Heart right ventricle (tissue), 16 donors: ENCODE measurements at regions not wholly inside any gene's neighbourhood (a gene's known extent, or its start where the extent isn't known, plus 50 kb on each side); places are given as distances from the start of the nearest gene placed in this dataset.
"Not testable (repeated sequence)": the region's sequence is repeated elsewhere in the genome, so short reads cannot be mapped to it uniquely, and the experiment has no call there.

Source experiments
- ATAC-seq, 8 donors: fragments of 200-7000 bp; cut with Tn5 transposase; one replicate each; pipeline ENCODE4 v1.9.1; 2020; ENCODE audit warnings: mild to moderate bottlenecking in 8 of 8, moderate library complexity in 8 of 8, moderate number of reproducible peaks in 1 of 8
- DNase-seq, 2 donors: peaks; one replicate each; pipeline ENCODE4 v3.0.0-alpha.2; 2020
- H3K27ac ChIP-seq, 10 donors: fragments of 200-600 bp; sonication (generic) in 2 of 10; one replicate each; pipeline versions ENCODE4 v1.5.0 to v1.8.0; 2020 to 2022; ENCODE audit warnings: mild to moderate bottlenecking in 3 of 10
- H3K27me3 ChIP-seq, 7 donors: fragments of 200-600 bp; one replicate each; pipeline ENCODE4 v1.8.0; 2021 to 2022; ENCODE audit warnings: mild to moderate bottlenecking in 2 of 7
- H3K36me3 ChIP-seq, 9 donors: fragments of 200-600 bp; sonication (generic) in 1 of 9; one replicate each; pipeline versions ENCODE4 v1.5.0 to v1.8.0; 2020 to 2022; ENCODE audit warnings: mild to moderate bottlenecking in 2 of 9
- H3K4me1 ChIP-seq, 9 donors: fragments of 200-600 bp; sonication (generic) in 1 of 9; one replicate each; pipeline versions ENCODE4 v1.5.0 to v1.8.0; 2020 to 2022; ENCODE audit warnings: mild to moderate bottlenecking in 4 of 9
- H3K4me3 ChIP-seq, 10 donors: fragments of 200-600 bp; sonication (generic) in 2 of 10; one replicate each; pipeline versions ENCODE4 v1.5.0 to v1.8.0; 2020 to 2022; ENCODE audit warnings: mild to moderate bottlenecking in 7 of 10, moderate library complexity in 2 of 10
- H3K9me3 ChIP-seq, 11 donors: fragments of 200-600 bp in 10 of 11; sonication (generic) in 2 of 11; one replicate each; pipeline versions ENCODE4 v1.5.0 to v1.8.0; 2013 to 2022; ENCODE audit warnings: mild to moderate bottlenecking in 2 of 11, control low read depth in 1 of 11, moderate library complexity in 1 of 11
- CTCF ChIP-seq, 9 donors: fragments of 200-600 bp; sonication (generic) in 2 of 9; IDR thresholded peaks; one replicate each; pipeline versions ENCODE4 v1.5.0 to v1.8.0; 2021 to 2022; ENCODE audit warnings: antibody characterized with exemption in 9 of 9, mild to moderate bottlenecking in 5 of 9, moderate library complexity in 1 of 9
- WGBS, 2 donors: extraction: QIAGEN DNeasy Blood & Tissue Kit; methylation state at CpG; one replicate each; pipeline ENCODE4 v1.1.7; 2013; ENCODE audit warnings: inconsistent platforms in 1 of 2; 5-methylcytosine and 5-hydroxymethylcytosine counted together
- intact Hi-C, 10 donors: fragments of 100-400 bp; cut with DNase I; formaldehyde crosslinking; loops; one replicate each; pipeline versions ENCODE4 v1.11.1 to v1.14.2; 2022
- donor health status: Arrhythmogenic right ventricular cardiomyopathy.
- donor health status: ischemic (EF 13 %, LVEDD 7.1; RV severe dilation, severe dysfunction).
- donor health status: healthy with polysubstance abuse.
- donor health status: DM: no; HTN: yes; CAD: no.
- donor health status: DM: no; HTN: no; CAD: no.
- donor health status: ischemic (EF 25% LVEDD 6.9; RV normal size, moderate dysfunction).
- donor health status: ischemic (EF 25% LVEDD 5.7; RV mildly dilated, moderate dysfunction).
- donor health status: healthy.
- donor health status: DM: yes; HTN: yes; CAD: no.
- donor health status: Ischemic cardiomyopathy.
- donor health status: ischemic (EF 35%, LVEDD 5.7; RV mildly dilated, moderate dysfunction).
- donor health status: nonischemic (EF 11% LVEDD 7.7; RV severe dilation, severe dysfunction).
- donor health status: DM: yes; HTN: yes; CAD: no.
- donor health status: PGD.
- donor health status: ischemic (EF 29% LVEDD 5.4; RV normal size, mild dysfunction).
- donor health status: nonischemic (EF 23%, LVEDD 6.1; RV moderate dilation, normal function).

- 74 to 84% methylated on average over 3 of the region's 3 CpGs for WGBS, 2 donors
- TF ChIP-seq CTCF (IDR thresholded peaks at IDR 0.05): no peak
- Histone ChIP-seq H3K9me3 (peaks cover 0 to 34% (median 11%) of the 10 kb centered on the region in 11 donors), H3K4me1 (no peaks in the 10 kb centered on the region), H3K36me3 (no peaks in the 10 kb centered on the region), H3K4me3 (no peak overlapping the region), H3K27me3 (peaks cover 0 to 11% (median 4%) of the 10 kb centered on the region in 7 donors), H3K27ac (no peak overlapping the region)
- intact Hi-C loops: no loop called here
- DNase-seq (no peak), ATAC-seq (no peak)
These were observed 742.5 kb downstream of the TBC1D22A start for GRCh38 chr22:47504962-47505361.

GRCh38 chr22:47498969-47499495, 736.6 kb downstream of the TBC1D22A start:
- peaks cover 0 to 49% (median 11%) of the 10 kb centered on the region in 11 donors for H3K9me3 ChIP-seq
- DNase-seq: no peak
- 68 to 70% methylated on average over 8 of the region's 8 CpGs for WGBS, 2 donors
- TF ChIP-seq CTCF (IDR thresholded peaks at IDR 0.05): no peak
- ATAC-seq: no peak
- no peak overlapping the region for H3K4me3 ChIP-seq
- intact Hi-C loops: no loop called here
- peaks cover 0 to 4% (median 0%) of the 10 kb centered on the region in 9 donors for H3K4me1 ChIP-seq
- H3K27ac ChIP-seq: no peak overlapping the region
- no peaks in the 10 kb centered on the region for H3K36me3 ChIP-seq
- peaks cover 0 to 26% (median 7%) of the 10 kb centered on the region in 7 donors for H3K27me3 ChIP-seq

- no peak overlapping the region for H3K4me3 ChIP-seq
- H3K27me3 ChIP-seq: peaks cover 0 to 26% (median 7%) of the 10 kb centered on the region in 7 donors
- H3K36me3 ChIP-seq: no peaks in the 10 kb centered on the region
- H3K27ac ChIP-seq: no peak overlapping the region
- intact Hi-C loops: no loop called here
- DNase-seq (peak; percentile 7 to 18), ATAC-seq (peak in 1 of 8 donors; percentile 22)
- 43 to 73% methylated on average over 7 of the region's 7 CpGs for WGBS, 2 donors
- H3K9me3 ChIP-seq: peaks cover 0 to 55% (median 11%) of the 10 kb centered on the region in 11 donors
- H3K4me1 ChIP-seq: peaks cover 0 to 4% (median 0%) of the 10 kb centered on the region in 9 donors
- TF ChIP-seq CTCF (IDR thresholded peaks at IDR 0.05): no peak
These were observed 735.2 kb downstream of the TBC1D22A start for GRCh38 chr22:47497666-47498065.

GRCh38 chr22:47495110-47495509, 732.7 kb downstream of the TBC1D22A start:
- intact Hi-C loops: no loop called here
- no peaks in the 10 kb centered on the region for H3K36me3 ChIP-seq
- no peak for TF ChIP-seq CTCF (IDR thresholded peaks at IDR 0.05)
- peaks cover 0 to 33% (median 0%) of the 10 kb centered on the region in 11 donors for H3K9me3 ChIP-seq
- H3K27me3 ChIP-seq: peaks cover 0 to 24% (median 0%) of the 10 kb centered on the region in 7 donors
- no peak overlapping the region for H3K27ac ChIP-seq
- no peak for DNase-seq
- ATAC-seq: no peak
- H3K4me3 ChIP-seq: no peak overlapping the region
- 29 to 30% methylated on average over 1 of the region's 1 CpG for WGBS, 2 donors
- peaks cover 0 to 4% (median 0%) of the 10 kb centered on the region in 9 donors for H3K4me1 ChIP-seq

- 90 to 94% methylated on average over 15 of the region's 24 CpGs for WGBS, 2 donors
- peaks cover 0 to 35% (median 23%) of the 10 kb centered on the region in 7 donors for H3K27me3 ChIP-seq
- DNase-seq, H3K36me3 ChIP-seq, H3K9me3 ChIP-seq, H3K27ac ChIP-seq, H3K4me1 ChIP-seq, H3K4me3 ChIP-seq, intact Hi-C loops, ATAC-seq: not testable (repeated sequence)
These were observed 725.7 kb downstream of the TBC1D22A start for GRCh38 chr22:47488131-47488530.
